D721Med (cell line): ENCODE measurements at regions not wholly inside any gene's neighbourhood (a gene's known extent, or its start where the extent isn't known, plus 50 kb on each side); places are given as distances from the start of the nearest gene placed in this dataset.

Source experiments
- DNase-seq: peaks from one replicate; pipeline ENCODE4 v3.0.0; 2011; ENCODE audit warnings: low spot score; ENCODE audit not compliant: insufficient read length
- FAIRE-seq: peaks from 2 replicates; lab custom pipeline; 2011; peaks lifted over from hg19 to GRCh38; lab: Jason Lieb, UNC
- TF ChIP-seq, protein P1 (sequence below): IDR thresholded peaks from 2 replicates; pipeline ENCODE4 v1.5.1; 2012; ENCODE audit warnings: mild to moderate bottlenecking, control low read depth; ENCODE audit not compliant: insufficient read depth; ENCODE audit errors: missing control alignments

DNA sequence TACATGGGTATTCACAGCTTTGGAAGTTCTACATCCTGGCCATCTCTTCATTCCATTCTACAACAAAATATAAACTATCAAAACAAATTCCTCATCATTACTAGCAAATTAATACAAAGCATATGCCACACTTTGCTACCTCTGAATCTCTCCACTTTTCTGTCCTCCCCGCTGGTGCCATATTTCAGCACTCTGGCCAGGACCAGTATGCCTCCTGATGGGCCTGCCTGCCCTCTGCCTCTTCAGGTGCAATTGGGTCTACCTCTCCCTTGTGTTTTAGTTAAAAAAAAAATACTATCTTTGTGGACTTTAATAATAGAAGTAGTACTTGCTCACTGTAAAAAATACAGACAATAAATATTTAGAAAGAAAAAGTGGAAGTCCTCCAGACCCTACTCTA lies 448.8 kb downstream of the WDR72 start:
- TF ChIP-seq, protein P1, sequence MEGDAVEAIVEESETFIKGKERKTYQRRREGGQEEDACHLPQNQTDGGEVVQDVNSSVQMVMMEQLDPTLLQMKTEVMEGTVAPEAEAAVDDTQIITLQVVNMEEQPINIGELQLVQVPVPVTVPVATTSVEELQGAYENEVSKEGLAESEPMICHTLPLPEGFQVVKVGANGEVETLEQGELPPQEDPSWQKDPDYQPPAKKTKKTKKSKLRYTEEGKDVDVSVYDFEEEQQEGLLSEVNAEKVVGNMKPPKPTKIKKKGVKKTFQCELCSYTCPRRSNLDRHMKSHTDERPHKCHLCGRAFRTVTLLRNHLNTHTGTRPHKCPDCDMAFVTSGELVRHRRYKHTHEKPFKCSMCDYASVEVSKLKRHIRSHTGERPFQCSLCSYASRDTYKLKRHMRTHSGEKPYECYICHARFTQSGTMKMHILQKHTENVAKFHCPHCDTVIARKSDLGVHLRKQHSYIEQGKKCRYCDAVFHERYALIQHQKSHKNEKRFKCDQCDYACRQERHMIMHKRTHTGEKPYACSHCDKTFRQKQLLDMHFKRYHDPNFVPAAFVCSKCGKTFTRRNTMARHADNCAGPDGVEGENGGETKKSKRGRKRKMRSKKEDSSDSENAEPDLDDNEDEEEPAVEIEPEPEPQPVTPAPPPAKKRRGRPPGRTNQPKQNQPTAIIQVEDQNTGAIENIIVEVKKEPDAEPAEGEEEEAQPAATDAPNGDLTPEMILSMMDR, result no peak
- DNase-seq, result no peak
- FAIRE-seq, result no peak

DNA sequence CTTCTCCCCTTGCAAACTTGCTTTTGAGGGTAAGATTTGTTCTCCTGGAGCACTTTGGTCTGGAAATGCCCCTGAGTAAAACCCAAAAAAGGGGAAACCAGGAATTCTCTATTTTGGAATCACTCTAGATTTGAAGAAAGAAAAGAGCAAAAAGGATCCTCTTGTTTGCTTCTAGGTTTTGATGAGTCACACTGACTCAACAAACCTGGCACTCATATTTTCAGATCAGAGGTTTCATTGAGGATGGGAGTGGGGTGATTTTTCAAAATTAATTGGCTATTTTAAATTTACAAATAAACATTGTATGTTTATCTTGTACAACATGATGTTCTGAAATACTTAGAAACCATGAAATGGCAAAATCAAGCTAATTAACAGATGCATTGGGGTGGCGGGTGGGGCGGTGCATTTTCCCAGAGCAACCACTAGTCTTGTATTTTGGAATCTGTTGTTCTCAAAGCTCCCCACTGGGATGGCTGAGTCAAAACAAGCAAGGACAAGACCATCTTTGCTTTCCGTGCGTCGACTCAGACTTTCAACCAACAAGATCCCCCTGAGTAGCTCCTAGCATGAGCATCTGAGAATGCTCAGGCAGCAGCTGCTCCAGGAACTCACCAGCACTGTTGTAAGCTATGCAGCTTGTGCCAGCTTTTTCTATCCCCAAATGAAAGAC lies 451.4 kb downstream of the WDR72 start:
- no peak for DNase-seq
- TF ChIP-seq, protein P1, result no peak

DNA sequence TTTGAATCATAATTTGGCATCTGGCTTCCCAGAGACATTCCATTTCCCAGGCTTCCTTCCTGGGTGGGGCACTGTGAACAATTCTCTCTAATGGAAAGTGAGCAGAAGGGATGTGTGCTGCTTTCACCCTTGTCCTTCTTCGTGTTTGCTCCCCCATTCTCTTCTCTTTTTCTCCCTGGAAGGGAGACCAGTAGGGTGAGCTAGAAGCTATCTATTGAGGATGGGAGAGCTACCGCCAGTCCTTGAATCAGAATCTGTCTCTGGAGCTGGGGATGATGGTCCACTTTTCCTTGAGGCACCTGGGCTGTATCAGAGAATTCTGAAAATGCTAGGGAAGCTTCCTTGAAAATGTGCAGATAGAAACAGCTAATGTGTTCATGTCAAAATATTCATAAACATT lies 453.9 kb downstream of the WDR72 start:
- DNase-seq (no peak), FAIRE-seq (no peak)
- TF ChIP-seq, protein P1, result no peak

More for the DNA sequence above, 451.4 kb downstream of the WDR72 start:
- FAIRE-seq, result no peak

DNA sequence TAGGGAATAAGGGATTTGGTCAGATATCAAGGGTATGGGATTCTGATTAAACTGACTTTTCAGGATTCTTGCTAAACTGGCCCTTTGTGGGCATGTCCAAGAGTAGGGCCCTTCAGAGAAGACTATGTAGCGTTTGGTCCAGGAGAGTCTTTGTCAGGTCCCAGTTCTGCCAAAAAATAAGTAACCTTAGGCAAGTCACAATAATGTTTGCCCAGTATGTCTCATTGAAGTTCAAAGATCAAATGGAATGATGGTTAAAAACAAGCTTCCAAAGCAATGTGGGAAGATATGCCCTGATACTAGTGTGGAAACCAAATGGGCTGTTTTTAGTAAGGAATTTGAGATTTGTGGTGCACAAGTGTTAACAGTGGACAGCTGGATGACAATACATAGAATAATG lies 454.4 kb downstream of the WDR72 start:
- TF ChIP-seq, protein P1, result no peak
- DNase-seq, result no peak
- no peak for FAIRE-seq

DNA sequence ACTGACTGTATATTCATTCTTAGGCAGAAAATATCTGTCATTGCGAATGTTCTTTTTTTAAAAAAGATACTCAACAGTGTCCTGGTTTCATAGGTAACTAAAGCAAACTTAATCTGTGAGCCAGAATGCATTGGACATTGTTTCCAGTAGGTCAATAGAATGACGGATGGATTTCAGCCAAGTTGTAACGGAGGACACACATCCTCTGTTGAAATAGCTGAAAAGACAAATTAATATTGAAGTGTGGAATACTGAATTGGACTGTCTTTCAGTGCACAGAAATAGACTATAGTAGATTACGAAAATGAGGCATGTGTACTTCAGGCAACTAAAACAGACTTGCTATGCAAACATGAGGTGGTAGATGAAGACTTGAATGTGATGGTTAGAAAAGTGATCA lies 461.6 kb downstream of the WDR72 start:
- FAIRE-seq, result no peak
- no peak for DNase-seq
- TF ChIP-seq, protein P1, result no peak

DNA sequence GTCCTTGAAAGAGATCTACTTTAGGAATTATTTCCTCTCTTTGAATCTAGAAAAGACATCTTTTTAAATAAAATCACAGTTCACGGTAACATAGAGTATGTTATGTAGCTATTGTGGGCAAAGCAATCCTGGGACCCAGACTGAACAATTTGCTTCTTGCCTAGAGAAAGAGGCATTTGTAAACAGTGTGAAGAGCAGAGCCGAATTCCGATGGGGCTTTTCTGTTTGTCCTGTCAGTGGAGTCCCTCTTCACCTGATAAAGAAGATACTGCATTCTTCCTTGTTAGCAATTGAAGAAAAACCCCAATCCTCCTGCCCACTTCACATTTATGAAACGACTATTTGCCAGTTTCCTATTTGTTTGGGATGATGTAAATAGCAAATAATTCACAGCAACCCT lies 462.9 kb downstream of the WDR72 start:
- TF ChIP-seq, protein P1, result no peak
- FAIRE-seq (no peak), DNase-seq (no peak)

DNA sequence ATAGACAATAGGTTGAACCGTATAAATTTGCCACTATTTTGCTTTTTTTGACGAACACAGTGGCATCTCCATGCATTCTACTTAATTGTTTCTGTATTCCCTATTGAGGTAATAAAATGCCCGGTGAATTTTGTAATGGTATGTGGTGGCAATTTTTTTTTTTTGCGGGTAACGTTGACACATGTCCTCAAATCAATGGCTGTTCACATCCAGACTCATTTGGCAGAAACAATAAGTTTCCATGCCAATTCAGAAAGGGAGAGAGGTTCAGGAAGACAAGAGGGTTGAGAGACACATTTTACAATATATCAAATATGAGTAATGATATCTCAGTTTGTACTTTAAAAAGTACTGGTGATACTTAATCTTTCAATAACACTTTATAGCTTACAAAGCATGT lies 463.9 kb downstream of the WDR72 start:
- FAIRE-seq, result no peak
- TF ChIP-seq, protein P1, result no peak
- DNase-seq, result no peak
